Tongue (tissue), 2 donors: ENCODE measurements at regions not wholly inside any gene's neighbourhood (a gene's known extent, or its start where the extent isn't known, plus 50 kb on each side); places are given as distances from the start of the nearest gene placed in this dataset. TPM values are rescaled to one million over a fixed set of nuclear protein-coding genes. Genes with fewer than 3 reads are reported as not detected.

Experiments
- DNase-seq: peaks from one replicate; pipeline ENCODE4 v3.0.0-alpha.2; 2015
- small RNA-seq: library from RNA; depleted of rRNA; stranded (forward); fragments of <200 nt; gene quantifications from one replicate; pipeline ENCODE3, GENCODE V24; 2014; ENCODE audit warnings: low replicate concordance

GRCh38 chr10:121426307-121426706, 171.9 kb downstream of the FGFR2 start:
- no peak for DNase-seq

Small RNAs in the stretch of these regions (small RNA-seq; reads per million reads assigned to genes)
- gene RN7SKP167: not detected
